SK-N-SH treated with all-trans-retinoic acid at 6 μM for 48 hours (cell line): ENCODE measurements at regions not wholly inside any gene's neighbourhood (a gene's known extent, or its start where the extent isn't known, plus 50 kb on each side); places are given as distances from the start of the nearest gene placed in this dataset.

Experiments
- ATAC-seq: fragments of 200-7000 bp; cut with Tn5 transposase; 3 replicates; pipeline ENCODE4 v1.9.1; 2020; ENCODE audit warnings: mild to moderate bottlenecking, moderate library complexity
- ARNTL ChIP-seq: fragments of 450-650 bp; formaldehyde crosslinking; IDR thresholded peaks from 2 replicates; pipeline ENCODE4 v1.5.0; 2020; ENCODE audit warnings: low read depth, mild to moderate bottlenecking, moderate library complexity, borderline replicate concordance
- CREB5 ChIP-seq: fragments of 250-450 bp; sonication (Bioruptor Pico); IDR thresholded peaks from 2 replicates; pipeline ENCODE4 v1.5.1; 2020; ENCODE audit warnings: low read depth, mild to moderate bottlenecking, moderate library complexity
- CSDC2 ChIP-seq: fragments of 250-450 bp; sonication (Bioruptor Pico); IDR thresholded peaks from 2 replicates; pipeline ENCODE4 v1.5.0; 2020; ENCODE audit warnings: mild to moderate bottlenecking, moderate library complexity
- CSRNP3 ChIP-seq: fragments of 250-450 bp; sonication (Bioruptor Pico); IDR thresholded peaks from 2 replicates; pipeline ENCODE4 v1.5.1; 2021; ENCODE audit warnings: mild to moderate bottlenecking, moderate library complexity
- ESRRG ChIP-seq: fragments of 250-450 bp; sonication (Bioruptor Pico); IDR thresholded peaks from 2 replicates; pipeline ENCODE4 v1.6.1; 2021; ENCODE audit warnings: mild to moderate bottlenecking
- GLIS3 ChIP-seq: fragments of 250-450 bp; sonication (Bioruptor Pico); IDR thresholded peaks from 2 replicates; pipeline ENCODE4 v1.5.0; 2020; ENCODE audit warnings: mild to moderate bottlenecking, moderate library complexity
- ISL1 ChIP-seq: fragments of 250-450 bp; sonication (Bioruptor Pico); IDR thresholded peaks from 2 replicates; pipeline ENCODE4 v2.1.2; 2022; ENCODE audit warnings: mild to moderate bottlenecking, moderate library complexity
- OSR1 ChIP-seq: fragments of 250-450 bp; sonication (Bioruptor Pico); IDR thresholded peaks from 2 replicates; pipeline ENCODE4 v1.8.0; 2022; ENCODE audit warnings: moderate library complexity, mild to moderate bottlenecking, inconsistent platforms
- PATZ1 ChIP-seq: fragments of 250-450 bp; sonication (Bioruptor Pico); IDR thresholded peaks from 2 replicates; pipeline ENCODE4 v1.8.0; 2020; ENCODE audit warnings: mild to moderate bottlenecking, moderate library complexity, borderline replicate concordance
- POU6F1 ChIP-seq: fragments of 250-450 bp; sonication (Bioruptor Pico); IDR thresholded peaks from 2 replicates; pipeline ENCODE4 v1.8.0; 2021; ENCODE audit warnings: low read depth, mild to moderate bottlenecking, moderate library complexity, borderline replicate concordance
- PPARA ChIP-seq: fragments of 250-450 bp; sonication (Bioruptor Pico); IDR thresholded peaks from 2 replicates; pipeline ENCODE4 v1.5.0; 2020; ENCODE audit warnings: mild to moderate bottlenecking, borderline replicate concordance
- RARB ChIP-seq: fragments of 250-450 bp; sonication (Bioruptor Pico); IDR thresholded peaks from 2 replicates; pipeline ENCODE4 v1.8.0; 2021; ENCODE audit warnings: mild to moderate bottlenecking, moderate library complexity
- SNAI2 ChIP-seq: fragments of 250-450 bp; sonication (Bioruptor Pico); IDR thresholded peaks from 2 replicates; pipeline ENCODE4 v1.5.0; 2020; ENCODE audit warnings: mild to moderate bottlenecking, moderate library complexity
- TCF4 ChIP-seq: fragments of 250-450 bp; sonication (Bioruptor Pico); IDR thresholded peaks from 2 replicates; pipeline ENCODE4 v1.8.0; 2021; ENCODE audit warnings: mild to moderate bottlenecking, moderate library complexity, borderline replicate concordance
- ZC3H10 ChIP-seq: fragments of 250-450 bp; sonication (Bioruptor Pico); IDR thresholded peaks from 2 replicates; pipeline ENCODE4 v1.5.1; 2021; ENCODE audit warnings: mild to moderate bottlenecking, moderate library complexity
- ZFP30 ChIP-seq: fragments of 450-650 bp; formaldehyde crosslinking; IDR thresholded peaks from 2 replicates; pipeline ENCODE4 v1.5.0; 2022; ENCODE audit warnings: mild to moderate bottlenecking, moderate library complexity
- ZNF565 ChIP-seq: fragments of 450-650 bp; formaldehyde crosslinking; conservative IDR thresholded peaks from 2 replicates; pipeline ENCODE4 v1.5.0; 2020; ENCODE audit warnings: low read depth, mild to moderate bottlenecking, moderate library complexity
- ZNF70 ChIP-seq: fragments of 450-650 bp; formaldehyde crosslinking; IDR thresholded peaks from 2 replicates; pipeline ENCODE4 v1.5.0; 2020; ENCODE audit warnings: mild to moderate bottlenecking, moderate library complexity
- ZNF8 ChIP-seq: fragments of 450-650 bp; formaldehyde crosslinking; IDR thresholded peaks from 2 replicates; pipeline ENCODE4 v1.5.0; 2020; ENCODE audit warnings: mild to moderate bottlenecking, moderate library complexity
- TF ChIP-seq, protein P1 (sequence below): fragments of 250-450 bp; sonication (Bioruptor Pico); IDR thresholded peaks from 2 replicates; pipeline ENCODE4 v1.5.0; 2020; ENCODE audit warnings: mild to moderate bottlenecking, moderate library complexity

GRCh38 chr7:121449329-121449728, 53.2 kb upstream of the FAM3C start (continued):
- TF ChIP-seq CSRNP3 (CRISPR knock-in tag) (no peak), ARNTL (no peak; the same call in 1 of the 2 replicates), POU6F1 (CRISPR knock-in tag) (no peak; the same call in 1 of the 2 replicates)

DNA sequence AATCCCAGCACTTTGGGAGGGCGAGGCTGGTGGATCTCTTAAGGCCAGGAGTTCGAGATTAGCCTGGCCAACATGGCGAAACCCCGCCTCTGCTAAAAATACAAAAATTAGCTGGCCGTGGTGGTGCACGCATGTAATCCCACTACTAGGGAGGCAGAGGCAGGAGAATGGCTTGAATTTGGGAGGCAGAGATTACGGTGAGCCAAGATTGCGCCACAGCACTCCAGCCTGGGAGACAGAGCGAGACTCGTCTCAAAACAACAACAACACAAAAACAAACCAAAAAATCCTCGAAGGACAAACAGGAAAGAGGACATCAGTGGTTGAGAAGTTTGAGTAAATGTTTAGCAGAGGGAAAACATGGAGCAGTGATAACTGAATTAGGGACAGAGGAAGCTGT, 52.3 kb upstream of the FAM3C start:
- TF ChIP-seq ZNF8 (CRISPR knock-in tag): no peak
- no peak for TF ChIP-seq CSDC2 (CRISPR knock-in tag)
- no peak for TF ChIP-seq ARNTL
- no peak for TF ChIP-seq ZC3H10
- ATAC-seq: no peak

DNA sequence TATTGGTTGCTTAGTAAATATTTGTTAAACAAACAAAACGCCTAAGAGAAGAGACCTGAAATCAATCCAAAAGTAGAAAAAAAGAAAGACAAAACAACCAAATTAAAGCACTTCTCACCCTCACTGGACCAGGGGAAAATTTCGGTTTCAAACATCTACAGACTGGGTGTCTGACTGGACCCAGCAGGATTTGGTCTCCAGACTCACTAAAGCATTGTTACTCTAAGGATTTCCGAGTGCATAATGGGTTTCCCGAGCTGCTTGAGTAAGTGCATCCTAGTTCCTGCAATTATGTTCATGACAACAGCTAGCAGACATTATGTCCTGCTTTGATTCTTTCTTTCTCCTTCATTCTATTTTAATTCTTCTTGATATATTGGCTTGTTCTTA, 51.8 kb upstream of the FAM3C start:
- TF ChIP-seq PATZ1 (CRISPR knock-in tag): no peak
- no peak for TF ChIP-seq TCF4 (CRISPR knock-in tag)
- TF ChIP-seq, protein P1, sequence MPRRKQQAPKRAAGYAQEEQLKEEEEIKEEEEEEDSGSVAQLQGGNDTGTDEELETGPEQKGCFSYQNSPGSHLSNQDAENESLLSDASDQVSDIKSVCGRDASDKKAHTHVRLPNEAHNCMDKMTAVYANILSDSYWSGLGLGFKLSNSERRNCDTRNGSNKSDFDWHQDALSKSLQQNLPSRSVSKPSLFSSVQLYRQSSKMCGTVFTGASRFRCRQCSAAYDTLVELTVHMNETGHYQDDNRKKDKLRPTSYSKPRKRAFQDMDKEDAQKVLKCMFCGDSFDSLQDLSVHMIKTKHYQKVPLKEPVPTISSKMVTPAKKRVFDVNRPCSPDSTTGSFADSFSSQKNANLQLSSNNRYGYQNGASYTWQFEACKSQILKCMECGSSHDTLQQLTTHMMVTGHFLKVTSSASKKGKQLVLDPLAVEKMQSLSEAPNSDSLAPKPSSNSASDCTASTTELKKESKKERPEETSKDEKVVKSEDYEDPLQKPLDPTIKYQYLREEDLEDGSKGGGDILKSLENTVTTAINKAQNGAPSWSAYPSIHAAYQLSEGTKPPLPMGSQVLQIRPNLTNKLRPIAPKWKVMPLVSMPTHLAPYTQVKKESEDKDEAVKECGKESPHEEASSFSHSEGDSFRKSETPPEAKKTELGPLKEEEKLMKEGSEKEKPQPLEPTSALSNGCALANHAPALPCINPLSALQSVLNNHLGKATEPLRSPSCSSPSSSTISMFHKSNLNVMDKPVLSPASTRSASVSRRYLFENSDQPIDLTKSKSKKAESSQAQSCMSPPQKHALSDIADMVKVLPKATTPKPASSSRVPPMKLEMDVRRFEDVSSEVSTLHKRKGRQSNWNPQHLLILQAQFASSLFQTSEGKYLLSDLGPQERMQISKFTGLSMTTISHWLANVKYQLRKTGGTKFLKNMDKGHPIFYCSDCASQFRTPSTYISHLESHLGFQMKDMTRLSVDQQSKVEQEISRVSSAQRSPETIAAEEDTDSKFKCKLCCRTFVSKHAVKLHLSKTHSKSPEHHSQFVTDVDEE (CRISPR knock-in tag): no peak
- TF ChIP-seq ZNF565 (CRISPR knock-in tag): no peak
- no peak for TF ChIP-seq ZNF70
- TF ChIP-seq ARNTL: no peak
- no peak for TF ChIP-seq ZFP30 (CRISPR knock-in tag)
- TF ChIP-seq RARB (CRISPR knock-in tag): no peak
- TF ChIP-seq ZC3H10: no peak
- no peak for TF ChIP-seq CSRNP3 (CRISPR knock-in tag)
- TF ChIP-seq ESRRG (CRISPR knock-in tag): no peak
- TF ChIP-seq SNAI2 (CRISPR knock-in tag): no peak
- no peak for TF ChIP-seq OSR1
- no peak for TF ChIP-seq ZNF8 (CRISPR knock-in tag)
- no peak for TF ChIP-seq ISL1 (CRISPR knock-in tag)
- no peak for TF ChIP-seq GLIS3 (CRISPR knock-in tag)
- TF ChIP-seq CREB5 (CRISPR knock-in tag): no peak
- TF ChIP-seq PPARA (CRISPR knock-in tag): no peak
- TF ChIP-seq, all 23 proteins: peak for 0
- ATAC-seq: no peak
